ENCODE measurements at regions not wholly inside any gene's neighbourhood (a gene's known extent, or its start where the extent isn't known, plus 50 kb on each side); places are given as distances from the start of the nearest gene placed in this dataset.

- no peak for TF ChIP-seq ATF2 (IDR thresholded peaks at IDR 0.05; ENCODE audit: low read length)
Observed at GRCh38 chr13:22018076-22018835, 347.4 kb downstream of the FGF9 start (continued).
